HL-60 (cell line): ENCODE measurements at regions not wholly inside any gene's neighbourhood (a gene's known extent, or its start where the extent isn't known, plus 50 kb on each side); places are given as distances from the start of the nearest gene placed in this dataset.

ENCODE experiments used
- DNase-seq, 2 experiments: peaks; one replicate each; pipeline ENCODE4 v3.0.0-alpha.2; 2010 to 2020; ENCODE audit warnings: low read depth in 1 of 2, low spot score in 1 of 2
- H3K27ac ChIP-seq: fragments of 250-450 bp; sonication (Bioruptor Pico); replicated peaks from 2 replicates; pipeline ENCODE4 v1.5.1; 2020; ENCODE audit warnings: mild to moderate bottlenecking, moderate library complexity
- H3K27me3 ChIP-seq: fragments of 250-450 bp; sonication (Bioruptor Pico); 2 replicates; pipeline ENCODE4 v1.5.1; 2021; ENCODE audit warnings: mild to moderate bottlenecking, moderate library complexity; ENCODE audit not compliant: insufficient read depth, poor library complexity, severe bottlenecking
- H3K4me3 ChIP-seq: replicated peaks from 2 replicates; pipeline ENCODE4 v1.5.1; 2011; ENCODE audit warnings: mild to moderate bottlenecking, control low read depth, low read length; ENCODE audit not compliant: insufficient read depth
- CTCF ChIP-seq: IDR thresholded peaks from one replicate; pipeline ENCODE4 v1.5.1; 2011; ENCODE audit warnings: low read length, control low read depth, inconsistent platforms; ENCODE audit not compliant: insufficient read depth
- GABPA ChIP-seq: IDR thresholded peaks from 2 replicates; pipeline ENCODE4 v1.6.1; 2012; ENCODE audit warnings: low read depth
- POLR2AphosphoS5 ChIP-seq: IDR thresholded peaks from 2 replicates; pipeline ENCODE4 v1.6.1; 2012; ENCODE audit warnings: low read depth
- REST ChIP-seq: IDR thresholded peaks from 2 replicates; pipeline ENCODE4 v1.6.1; 2012; ENCODE audit warnings: low read depth; ENCODE audit not compliant: insufficient replicate concordance
- SPI1 ChIP-seq: IDR thresholded peaks from 2 replicates; pipeline ENCODE4 v1.6.1; 2012; ENCODE audit warnings: low read depth, mild to moderate bottlenecking, borderline replicate concordance

- no peak for DNase-seq
- no peak overlapping the region for H3K4me3 ChIP-seq
- no peak overlapping the region for H3K27ac ChIP-seq
- TF ChIP-seq POLR2AphosphoS5, result no peak
- no peaks in the 10 kb centered on the region for H3K27me3 ChIP-seq
These were observed 184.4 kb downstream of the PCDH7 start for GRCh38 chr4:30904588-30904987.

- Histone ChIP-seq H3K4me3 (no peak overlapping the region), H3K27me3 (no peaks in the 10 kb centered on the region), H3K27ac (no peak overlapping the region)
- TF ChIP-seq REST (no peak), GABPA (no peak)
- DNase-seq, result no peak
These were observed 192.0 kb downstream of the PCDH7 start for GRCh38 chr4:30912098-30912714.

GRCh38 chr4:30916337-30917274 is 196.4 kb downstream of the PCDH7 start:
- Histone ChIP-seq H3K27me3 (no peaks in the 10 kb centered on the region), H3K27ac (no peak overlapping the region), H3K4me3 (no peak overlapping the region)
- DNase-seq, result no peak
- no peak for TF ChIP-seq POLR2AphosphoS5
- no peak for TF ChIP-seq SPI1
- no peak for TF ChIP-seq GABPA
- TF ChIP-seq REST, result no peak
- TF ChIP-seq CTCF, result no peak

GRCh38 chr4:30917946-30918345 is 197.8 kb downstream of the PCDH7 start:
- H3K4me3 ChIP-seq, result no peak overlapping the region
- TF ChIP-seq POLR2AphosphoS5 (no peak), REST (no peak)
- no peak overlapping the region for H3K27ac ChIP-seq
- DNase-seq, result no peak
- H3K27me3 ChIP-seq, result no peaks in the 10 kb centered on the region
